PC-9 (cell line): ENCODE measurements at regions not wholly inside any gene's neighbourhood (a gene's known extent, or its start where the extent isn't known, plus 50 kb on each side); places are given as distances from the start of the nearest gene placed in this dataset.

Experiments
- EZH2 ChIP-seq: fragments of 200-600 bp; sonication (generic); IDR thresholded peaks from 2 replicates; pipeline ENCODE4 v1.8.0; 2017; ENCODE audit warnings: antibody characterized with exemption, low read depth
- TF ChIP-seq, protein P1 (sequence below): fragments of 200-600 bp; sonication (generic); conservative IDR thresholded peaks from 2 replicates; pipeline ENCODE4 v1.6.1; 2017; ENCODE audit warnings: mixed run types, antibody characterized with exemption, mild to moderate bottlenecking, moderate library complexity

DNA sequence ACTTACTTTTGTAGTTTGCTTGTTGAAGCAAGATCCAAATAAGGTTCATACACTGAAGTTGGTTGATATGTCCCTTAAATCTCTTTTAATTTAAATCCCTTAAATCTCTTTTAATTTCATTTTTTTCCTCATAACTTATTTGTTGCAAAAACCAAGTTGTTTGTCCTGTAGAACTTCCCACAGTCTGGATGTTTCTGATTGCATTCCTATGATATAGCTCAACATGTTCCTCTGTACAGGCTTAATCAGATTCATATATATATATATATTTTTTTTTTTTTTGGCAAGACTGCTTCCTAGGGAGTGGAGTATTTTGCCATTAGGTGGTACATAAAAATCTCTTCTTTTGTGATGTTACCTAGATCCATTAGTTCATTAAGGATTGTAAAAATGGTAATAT, 174.9 kb upstream of the MKLN1 start:
- TF ChIP-seq EZH2: no peak
- TF ChIP-seq, protein P1, sequence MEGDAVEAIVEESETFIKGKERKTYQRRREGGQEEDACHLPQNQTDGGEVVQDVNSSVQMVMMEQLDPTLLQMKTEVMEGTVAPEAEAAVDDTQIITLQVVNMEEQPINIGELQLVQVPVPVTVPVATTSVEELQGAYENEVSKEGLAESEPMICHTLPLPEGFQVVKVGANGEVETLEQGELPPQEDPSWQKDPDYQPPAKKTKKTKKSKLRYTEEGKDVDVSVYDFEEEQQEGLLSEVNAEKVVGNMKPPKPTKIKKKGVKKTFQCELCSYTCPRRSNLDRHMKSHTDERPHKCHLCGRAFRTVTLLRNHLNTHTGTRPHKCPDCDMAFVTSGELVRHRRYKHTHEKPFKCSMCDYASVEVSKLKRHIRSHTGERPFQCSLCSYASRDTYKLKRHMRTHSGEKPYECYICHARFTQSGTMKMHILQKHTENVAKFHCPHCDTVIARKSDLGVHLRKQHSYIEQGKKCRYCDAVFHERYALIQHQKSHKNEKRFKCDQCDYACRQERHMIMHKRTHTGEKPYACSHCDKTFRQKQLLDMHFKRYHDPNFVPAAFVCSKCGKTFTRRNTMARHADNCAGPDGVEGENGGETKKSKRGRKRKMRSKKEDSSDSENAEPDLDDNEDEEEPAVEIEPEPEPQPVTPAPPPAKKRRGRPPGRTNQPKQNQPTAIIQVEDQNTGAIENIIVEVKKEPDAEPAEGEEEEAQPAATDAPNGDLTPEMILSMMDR: no peak
